ENCODE measurements at regions not wholly inside any gene's neighbourhood (a gene's known extent, or its start where the extent isn't known, plus 50 kb on each side); places are given as distances from the start of the nearest gene placed in this dataset.
A peak's percentile ranks its signal among the peaks of the same experiment; 100 is the strongest.

DNA sequence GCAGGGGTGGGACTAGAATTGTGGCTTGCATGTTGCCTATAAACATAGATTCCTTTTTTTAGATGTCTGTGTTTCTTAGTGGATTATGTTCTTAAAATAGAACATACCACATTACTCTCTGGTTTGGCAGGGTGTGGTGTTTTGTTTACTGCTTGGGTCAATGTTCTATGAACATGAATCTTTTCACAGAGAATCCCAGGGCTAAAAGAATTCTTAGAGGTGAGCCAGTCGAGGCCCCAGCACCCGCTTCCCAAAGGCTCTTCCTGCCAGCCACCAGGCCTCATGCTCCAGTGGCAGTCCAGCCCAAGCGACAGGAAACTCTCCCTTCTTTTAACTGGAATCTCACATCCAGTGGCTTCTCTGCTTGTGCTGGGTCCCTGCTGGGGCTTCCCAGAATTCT lies 126.6 kb downstream of the C9orf152 start:
- H3K9me3 ChIP-seq (replicated peaks; ENCODE audit: control insufficient read depth, insufficient read depth, low read length): no peaks in the 10 kb centered on the region
- no peaks in the 10 kb centered on the region for H3K9me1 ChIP-seq (replicated peaks; ENCODE audit: control insufficient read depth, extremely low read depth, insufficient read depth, low read length)
- peaks cover 0 to 6% of the 10 kb centered on the region in 2 experiments for H3K36me3 ChIP-seq (ENCODE audit: control insufficient read depth in 2 of 2, extremely low read depth in 1 of 2, insufficient read depth in 2 of 2, low read length in 2 of 2)
- H3K27ac ChIP-seq (ENCODE audit: insufficient read depth, low read depth, low read length): peak overlapping the region; percentile 3
- no peak overlapping the region for H3K4me3 ChIP-seq (replicated peaks in 1 of 3; ENCODE audit: insufficient read depth in 1 of 3, low read depth in 1 of 3, low read length in 3 of 3)
- CTCF ChIA-PET: no interaction called here
- no peak overlapping the region for H2AFZ ChIP-seq (ENCODE audit: low read depth, low read length)
- no peaks in the 10 kb centered on the region for H3K27me3 ChIP-seq (ENCODE audit: control insufficient read depth in 2 of 2, insufficient read depth in 2 of 2, low read length in 2 of 2)
- H3K4me2 ChIP-seq (ENCODE audit: insufficient read depth, low read length): no peak overlapping the region
- no TSS peak for BruUV-seq (replicated peaks)
- peaks cover 13% of the 10 kb centered on the region for H4K20me1 ChIP-seq (replicated peaks; ENCODE audit: control insufficient read depth, extremely low read depth, insufficient read depth, low read length)
- intact Hi-C loops (cut with micrococcal nuclease) (no loop called here), dilution Hi-C loops (cut with MboI; ENCODE audit: extremely low pct_ligation_motif_present, low sequenced_read_pairs) (no loop called here)
- no peak for TF ChIP-seq JUN (IDR thresholded peaks at IDR 0.05; ENCODE audit: borderline replicate concordance, insufficient read depth, insufficient read length, low read depth)
- TF ChIP-seq, protein P1, sequence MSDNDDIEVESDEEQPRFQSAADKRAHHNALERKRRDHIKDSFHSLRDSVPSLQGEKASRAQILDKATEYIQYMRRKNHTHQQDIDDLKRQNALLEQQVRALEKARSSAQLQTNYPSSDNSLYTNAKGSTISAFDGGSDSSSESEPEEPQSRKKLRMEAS (IDR thresholded peaks at IDR 0.05; ENCODE audit: insufficient read depth, insufficient read length): no peak
- TF ChIP-seq POLR2AphosphoS5 (IDR thresholded peaks at IDR 0.05; ENCODE audit: insufficient read depth, low read depth, low read length): peak; percentile 23
- POLR2A ChIA-PET: no interaction called here
- no peak for FAIRE-seq
- H3K79me2 ChIP-seq (ENCODE audit: control insufficient read depth, insufficient read depth, low read length): peaks cover 98% of the 10 kb centered on the region
- no peak for DNase-seq (ENCODE audit: low read depth, low spot score)
- no peak overlapping the region for H3K9ac ChIP-seq (replicated peaks; ENCODE audit: extremely low read depth, insufficient read depth, low read length)
- H3K4me1 ChIP-seq (ENCODE audit: control insufficient read depth, extremely low read depth, insufficient read depth, low read length): peaks cover 39% of the 10 kb centered on the region

DNA sequence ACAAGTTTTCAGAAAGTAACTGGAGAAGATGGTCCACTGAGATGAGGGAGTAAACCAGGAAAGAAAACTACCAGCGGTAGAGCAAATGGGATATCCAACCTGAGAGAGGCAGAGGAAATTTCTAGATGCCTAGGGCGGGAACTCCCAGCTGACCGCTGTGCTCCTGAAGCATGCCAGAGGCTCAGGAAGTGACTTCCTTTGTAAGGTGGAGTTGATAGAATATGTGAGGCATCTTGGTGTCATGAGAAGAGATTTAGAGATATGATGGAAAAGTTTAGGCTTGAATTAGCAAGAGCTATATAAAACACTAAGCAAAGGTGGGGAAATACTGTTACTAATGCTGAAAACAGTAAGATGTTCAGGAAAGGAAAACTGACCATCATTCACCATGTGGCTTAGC lies 124.1 kb downstream of the C9orf152 start:
- no peak for TF ChIP-seq EZH2 (IDR thresholded peaks at IDR 0.05; ENCODE audit: borderline replicate concordance, low read depth, low read length, severe bottlenecking)
- TF ChIP-seq MYC (IDR thresholded peaks at IDR 0.05; ENCODE audit: low read depth, low read length): no peak
- peak; percentile 22 for TF ChIP-seq GATA2 (IDR thresholded peaks at IDR 0.05; ENCODE audit: insufficient read depth, insufficient read length, low read depth, low read length)
- peaks cover 12% of the 10 kb centered on the region for H4K20me1 ChIP-seq (replicated peaks; ENCODE audit: control insufficient read depth, extremely low read depth, insufficient read depth, low read length)
- dilution Hi-C loops (cut with MboI; ENCODE audit: extremely low pct_ligation_motif_present, low sequenced_read_pairs) (no loop called here), intact Hi-C loops (cut with micrococcal nuclease) (no loop called here)
- H3K9me3 ChIP-seq (replicated peaks; ENCODE audit: control insufficient read depth, insufficient read depth, low read length): no peaks in the 10 kb centered on the region
- H3K9ac ChIP-seq (replicated peaks; ENCODE audit: extremely low read depth, insufficient read depth, low read length): no peak overlapping the region
- peaks cover 0 to 5% of the 10 kb centered on the region in 2 experiments for H3K36me3 ChIP-seq (ENCODE audit: control insufficient read depth in 2 of 2, extremely low read depth in 1 of 2, insufficient read depth in 2 of 2, low read length in 2 of 2)
- H3K79me2 ChIP-seq (ENCODE audit: control insufficient read depth, insufficient read depth, low read length): peaks cover 97% of the 10 kb centered on the region
- ChIA-PET CTCF (interaction anchor here (1.6 kb wide), 1 partner anchor 21 kb away, joined by 5 read pairs; no protein-coding TSS in a partner anchor), POLR2A (no interaction called here)
- H3K4me3 ChIP-seq (replicated peaks in 1 of 3; ENCODE audit: insufficient read depth in 1 of 3, low read depth in 1 of 3, low read length in 3 of 3): no peak overlapping the region
- no peak for DNase-seq (ENCODE audit: low read depth, low spot score)
- no peaks in the 10 kb centered on the region for H3K9me1 ChIP-seq (replicated peaks; ENCODE audit: control insufficient read depth, extremely low read depth, insufficient read depth, low read length)
- no peaks in the 10 kb centered on the region for H3K27me3 ChIP-seq (ENCODE audit: control insufficient read depth in 2 of 2, insufficient read depth in 2 of 2, low read length in 2 of 2)
- H3K4me2 ChIP-seq (ENCODE audit: insufficient read depth, low read length): no peak overlapping the region
- BruUV-seq (replicated peaks): no TSS peak
- no peak for FAIRE-seq
- no peak overlapping the region for H2AFZ ChIP-seq (ENCODE audit: low read depth, low read length)
- peaks cover 31% of the 10 kb centered on the region for H3K4me1 ChIP-seq (ENCODE audit: control insufficient read depth, extremely low read depth, insufficient read depth, low read length)
- no peak overlapping the region for H3K27ac ChIP-seq (ENCODE audit: insufficient read depth, low read depth, low read length)

All from endothelial cell of umbilical vein (primary cell).